Mesothelial cell of epicardium (in vitro differentiated cells): ENCODE measurements at regions not wholly inside any gene's neighbourhood (a gene's known extent, or its start where the extent isn't known, plus 50 kb on each side); places are given as distances from the start of the nearest gene placed in this dataset.

Experiments used
- DNase-seq, 2 experiments: peaks; one replicate each; pipeline ENCODE4 v3.0.0; 2021; ENCODE audit warnings: low spot score in 2 of 2; ENCODE audit not compliant: unreplicated experiment in 2 of 2
- H3K27ac Mint-ChIP-seq: 2 replicates; pipeline ENCODE4 v1.8.0; 2021; ENCODE audit warnings: mixed read lengths
- H3K27me3 Mint-ChIP-seq: 2 replicates; pipeline ENCODE4 v1.8.0; 2021; ENCODE audit warnings: low read depth, mixed read lengths
- H3K36me3 Mint-ChIP-seq: 2 replicates; pipeline ENCODE4 v1.8.0; 2021; ENCODE audit warnings: mixed read lengths
- H3K4me1 Mint-ChIP-seq: 2 replicates; pipeline ENCODE4 v1.8.0; 2021; ENCODE audit warnings: mixed read lengths
- H3K4me3 Mint-ChIP-seq: 2 replicates; pipeline ENCODE4 v1.8.0; 2021; ENCODE audit warnings: mild to moderate bottlenecking, moderate library complexity, mixed read lengths
- H3K9me3 Mint-ChIP-seq: 2 replicates; pipeline ENCODE4 v1.8.0; 2021; ENCODE audit warnings: mixed read lengths
- CTCF ChIP-seq: fragments of 200-600 bp; sonication (generic); IDR thresholded peaks from one replicate; pipeline ENCODE4 v1.5.0; 2021; ENCODE audit warnings: antibody characterized with exemption; ENCODE audit not compliant: unreplicated experiment

GRCh38 chr13:65540175-65540574 is 1690.0 kb downstream of the PCDH9 start:
- no peaks in the 10 kb centered on the region for H3K27me3 Mint-ChIP-seq
- no peak overlapping the region for H3K4me3 Mint-ChIP-seq
- H3K9me3 Mint-ChIP-seq: peaks cover 20% of the 10 kb centered on the region
- no peak for DNase-seq
- H3K36me3 Mint-ChIP-seq: no peaks in the 10 kb centered on the region
- H3K27ac Mint-ChIP-seq: no peak overlapping the region
- peaks cover 5% of the 10 kb centered on the region for H3K4me1 Mint-ChIP-seq
- TF ChIP-seq CTCF: no peak

DNA sequence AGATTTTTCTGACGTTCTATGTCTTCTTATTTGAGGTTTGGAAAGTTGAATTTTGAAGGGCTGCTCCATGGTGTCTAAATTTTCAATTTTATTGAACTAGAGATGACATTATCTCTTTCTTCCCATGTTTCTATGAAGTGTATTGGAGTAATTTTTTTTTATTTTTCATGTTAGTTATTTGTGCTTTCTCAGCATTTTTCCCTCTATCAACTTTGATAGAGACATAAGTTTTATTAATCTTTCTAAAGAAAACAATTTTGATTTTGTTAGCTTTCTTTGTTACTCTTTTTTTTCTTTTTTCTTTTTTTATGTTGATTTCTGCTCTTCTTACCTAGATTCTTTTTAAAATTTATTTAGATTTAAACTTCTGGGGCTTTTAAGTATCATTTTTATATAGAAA is 1694.8 kb downstream of the PCDH9 start:
- peaks cover 17% of the 10 kb centered on the region for H3K9me3 Mint-ChIP-seq
- no peaks in the 10 kb centered on the region for H3K36me3 Mint-ChIP-seq
- H3K4me1 Mint-ChIP-seq: peaks cover 17% of the 10 kb centered on the region

GRCh38 chr13:65532231-65532630 is 1697.9 kb downstream of the PCDH9 start:
- no peak for DNase-seq
- no peaks in the 10 kb centered on the region for H3K9me3 Mint-ChIP-seq
- H3K27me3 Mint-ChIP-seq: no peaks in the 10 kb centered on the region
- peaks cover 36% of the 10 kb centered on the region for H3K4me1 Mint-ChIP-seq
- no peak overlapping the region for H3K4me3 Mint-ChIP-seq
- H3K27ac Mint-ChIP-seq: no peak overlapping the region
- no peak for TF ChIP-seq CTCF
- no peaks in the 10 kb centered on the region for H3K36me3 Mint-ChIP-seq

More for the DNA sequence above, 1694.8 kb downstream of the PCDH9 start:
- H3K4me3 Mint-ChIP-seq: no peak overlapping the region
- TF ChIP-seq CTCF: no peak
- H3K27ac Mint-ChIP-seq: no peak overlapping the region
- H3K27me3 Mint-ChIP-seq: no peaks in the 10 kb centered on the region
- DNase-seq: no peak

GRCh38 chr13:65530688-65531087 is 1699.4 kb downstream of the PCDH9 start:
- no peak for TF ChIP-seq CTCF
- H3K4me3 Mint-ChIP-seq: no peak overlapping the region
- peaks cover 36% of the 10 kb centered on the region for H3K4me1 Mint-ChIP-seq
- H3K27ac Mint-ChIP-seq: peak overlapping the region; percentile 9
- H3K9me3 Mint-ChIP-seq: peaks cover 7% of the 10 kb centered on the region
- H3K36me3 Mint-ChIP-seq: no peaks in the 10 kb centered on the region
- no peak for DNase-seq
- H3K27me3 Mint-ChIP-seq: no peaks in the 10 kb centered on the region

DNA sequence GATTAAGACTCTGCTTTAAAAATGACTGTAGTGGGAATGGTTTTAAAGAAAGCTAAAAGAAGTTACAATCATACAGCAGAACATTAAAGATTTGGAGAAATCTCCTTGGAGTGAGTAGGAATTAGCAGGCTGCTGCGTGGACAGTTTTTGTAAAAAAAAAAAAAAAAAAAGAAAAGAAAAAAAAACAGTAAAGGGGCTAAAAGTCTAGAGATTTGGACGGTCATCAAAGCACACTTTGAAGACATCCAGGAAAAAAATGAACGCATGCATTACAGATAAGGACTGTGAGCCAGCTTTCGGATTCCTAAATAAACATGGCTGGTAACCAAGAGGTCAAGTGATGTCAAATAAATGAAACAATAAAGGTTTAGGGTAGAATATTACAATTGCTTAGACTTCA is 1700.6 kb downstream of the PCDH9 start:
- H3K9me3 Mint-ChIP-seq: peaks cover 9% of the 10 kb centered on the region
- no peaks in the 10 kb centered on the region for H3K36me3 Mint-ChIP-seq
- peaks cover 36% of the 10 kb centered on the region for H3K4me1 Mint-ChIP-seq
- no peak overlapping the region for H3K4me3 Mint-ChIP-seq
- no peak for TF ChIP-seq CTCF
- peak overlapping the region; percentile 61 for H3K27ac Mint-ChIP-seq
- H3K27me3 Mint-ChIP-seq: no peaks in the 10 kb centered on the region
- DNase-seq: no peak

- Mint-ChIP-seq H3K36me3 (peaks cover 3% of the 10 kb centered on the region), H3K4me1 (peaks cover 10% of the 10 kb centered on the region), H3K9me3 (peaks cover 15% of the 10 kb centered on the region), H3K4me3 (no peak overlapping the region), H3K27me3 (no peaks in the 10 kb centered on the region), H3K27ac (peak overlapping the region; percentile 11)
- TF ChIP-seq CTCF: no peak
- DNase-seq: no peak
Observed at GRCh38 chr13:65508745-65509144, 1721.4 kb downstream of the PCDH9 start.
